ENCODE measurements at regions not wholly inside any gene's neighbourhood (a gene's known extent, or its start where the extent isn't known, plus 50 kb on each side); places are given as distances from the start of the nearest gene placed in this dataset.

GRCh38 chr10:106435081-106435480 is 729.4 kb downstream of the SORCS1 start:
- TF ChIP-seq GRHL2 (CRISPR knock-in tag; IDR thresholded peaks at IDR 0.05; ENCODE audit: insufficient replicate concordance, severe bottlenecking) (no peak), CREM (CRISPR knock-in tag; IDR thresholded peaks at IDR 0.05) (no peak), CTCF (IDR thresholded peaks at IDR 0.05) (no peak), ZBTB43 (CRISPR knock-in tag; IDR thresholded peaks at IDR 0.05) (no peak), JUN (CRISPR knock-in tag; IDR thresholded peaks at IDR 0.05) (no peak), ATF3 (CRISPR knock-in tag; conservative IDR thresholded peaks at IDR 0.05) (no peak), PRDM15 (CRISPR knock-in tag; IDR thresholded peaks at IDR 0.05) (no peak), E2F4 (CRISPR knock-in tag; IDR thresholded peaks at IDR 0.05; ENCODE audit: borderline replicate concordance, low read depth) (no peak), ZNF425 (CRISPR knock-in tag; conservative IDR thresholded peaks at IDR 0.05) (no peak), AR (CRISPR knock-in tag; IDR thresholded peaks at IDR 0.05) (no peak), ATF2 (CRISPR knock-in tag; IDR thresholded peaks at IDR 0.05; ENCODE audit: borderline replicate concordance, low read depth) (no peak), FOXK1 (CRISPR knock-in tag; IDR thresholded peaks at IDR 0.05) (no peak), TEAD4 (CRISPR knock-in tag; IDR thresholded peaks at IDR 0.05) (no peak), ZNF232 (CRISPR knock-in tag; IDR thresholded peaks at IDR 0.05) (no peak)
